HAP-1 (cell line): ENCODE measurements at regions not wholly inside any gene's neighbourhood (a gene's known extent, or its start where the extent isn't known, plus 50 kb on each side); places are given as distances from the start of the nearest gene placed in this dataset.

Experiments used
- DNase-seq, 2 experiments: peaks; one replicate each; pipeline ENCODE4 v3.0.0-alpha.2; 2016 to 2020; ENCODE audit warnings: low spot score in 2 of 2
- H3K27me3 ChIP-seq: fragments of 250-450 bp; sonication (Bioruptor Pico); 2 replicates; pipeline ENCODE4 v1.5.1; 2020; ENCODE audit warnings: low read depth, mild to moderate bottlenecking, moderate library complexity
- H3K36me3 ChIP-seq: fragments of 250-450 bp; sonication (Bioruptor Pico); replicated peaks from 2 replicates; pipeline ENCODE4 v1.5.1; 2020; ENCODE audit warnings: mild to moderate bottlenecking
- H3K4me1 ChIP-seq: fragments of 250-450 bp; sonication (Bioruptor Pico); 2 replicates; pipeline ENCODE4 v1.5.1; 2020; ENCODE audit warnings: mild to moderate bottlenecking
- H3K4me3 ChIP-seq: fragments of 250-450 bp; sonication (Bioruptor Pico); 2 replicates; pipeline ENCODE4 v1.5.1; 2020; ENCODE audit warnings: mild to moderate bottlenecking, moderate library complexity
- H3K9me3 ChIP-seq: fragments of 250-450 bp; sonication (Bioruptor Pico); 2 replicates; pipeline ENCODE4 v1.5.1; 2020; ENCODE audit warnings: mild to moderate bottlenecking, moderate library complexity
- in situ Hi-C: fragments of 300-500 bp; cut with MboI; formaldehyde crosslinking; loops from 3 replicates; pipeline ENCODE4 v1.14.3; 2020; ENCODE audit warnings: low sequenced_read_pairs, inconsistent platforms, mixed read lengths

DNA sequence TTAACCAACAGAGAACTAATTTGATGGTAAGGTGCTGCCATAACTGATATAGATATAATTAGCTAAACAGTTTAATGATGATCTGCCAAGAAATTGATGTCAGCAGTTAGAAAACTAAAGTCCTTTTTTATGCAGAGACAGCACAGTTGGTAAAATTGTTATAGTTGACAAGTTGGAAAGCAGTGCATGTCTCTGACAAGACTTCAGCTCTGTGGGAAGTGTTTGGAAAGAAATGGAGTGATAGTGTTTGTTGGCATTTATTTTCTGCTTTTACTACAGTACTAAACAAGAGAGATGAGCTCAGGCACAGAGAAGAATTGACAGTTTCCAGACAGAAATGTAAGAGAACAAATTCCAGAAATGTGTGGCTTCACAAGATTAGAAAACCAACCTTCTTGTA lies 523.5 kb upstream of the BCHE start:
- Histone ChIP-seq H3K36me3 (no peaks in the 10 kb centered on the region), H3K4me3 (no peak overlapping the region), H3K9me3 (no peaks in the 10 kb centered on the region), H3K4me1 (no peaks in the 10 kb centered on the region), H3K27me3 (no peaks in the 10 kb centered on the region)
- DNase-seq = no peak
- in situ Hi-C loops = no loop called here

DNA sequence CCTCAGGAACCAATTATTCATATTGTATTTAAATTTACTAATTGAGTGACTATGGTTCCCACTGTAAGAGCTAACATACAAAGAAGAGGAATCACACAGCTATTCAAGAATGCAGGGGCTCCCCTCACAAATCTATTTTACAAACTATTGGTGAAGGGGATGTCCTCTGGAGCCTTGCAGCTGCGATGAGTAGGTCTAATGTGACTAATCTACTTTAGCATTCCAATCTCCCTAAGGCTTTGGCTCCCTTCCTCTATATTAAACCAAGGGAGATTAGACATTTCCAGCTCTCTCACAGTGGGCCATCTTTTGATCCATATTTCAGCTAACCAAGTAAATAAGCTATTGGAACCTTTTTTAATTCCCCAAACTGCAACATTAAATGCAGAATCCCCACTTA lies 514.2 kb upstream of the BCHE start:
- H3K27me3 ChIP-seq = no peaks in the 10 kb centered on the region
- no peaks in the 10 kb centered on the region for H3K4me1 ChIP-seq
- no peak overlapping the region for H3K4me3 ChIP-seq
- DNase-seq = no peak
- H3K9me3 ChIP-seq = peaks cover 3% of the 10 kb centered on the region; the same call in 1 of the 2 replicates
- H3K36me3 ChIP-seq = no peaks in the 10 kb centered on the region
- in situ Hi-C loops = no loop called here

- H3K4me1 ChIP-seq = no peaks in the 10 kb centered on the region
- H3K36me3 ChIP-seq = no peaks in the 10 kb centered on the region
- DNase-seq = no peak
- in situ Hi-C loops = no loop called here
- no peak overlapping the region for H3K4me3 ChIP-seq
- H3K27me3 ChIP-seq = no peaks in the 10 kb centered on the region
- no peaks in the 10 kb centered on the region for H3K9me3 ChIP-seq
Measured at GRCh38 chr3:166340604-166341266, 503.5 kb upstream of the BCHE start.

DNA sequence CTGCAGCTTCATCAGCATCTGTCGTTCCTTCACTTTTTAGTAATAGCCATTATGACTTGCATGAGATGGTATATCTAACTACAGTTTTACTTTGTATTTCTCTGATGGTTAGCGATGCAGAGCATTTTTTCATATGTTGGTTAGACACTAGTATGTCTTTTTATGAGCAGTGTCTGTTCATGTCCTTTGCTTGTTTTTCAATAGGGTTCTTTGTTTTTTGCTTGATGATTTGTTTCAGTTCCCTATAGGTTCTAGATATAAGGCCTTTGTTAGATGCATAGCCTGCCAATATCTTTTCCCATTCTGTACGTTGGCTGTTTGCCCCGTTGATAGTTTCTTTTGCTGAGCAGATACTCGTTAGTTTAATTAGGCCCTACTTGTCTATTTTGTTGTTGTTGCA lies 487.2 kb upstream of the BCHE start:
- in situ Hi-C loops = no loop called here
- Histone ChIP-seq H3K4me1 (peaks cover 5% of the 10 kb centered on the region; the same call in 1 of the 2 replicates), H3K36me3 (no peaks in the 10 kb centered on the region), H3K9me3 (no peaks in the 10 kb centered on the region), H3K4me3 (no peak overlapping the region), H3K27me3 (no peaks in the 10 kb centered on the region)
- no peak for DNase-seq

GRCh38 chr3:166322391-166322790 lies 485.2 kb upstream of the BCHE start:
- Histone ChIP-seq H3K4me1 (peaks cover 5% of the 10 kb centered on the region; the same call in 1 of the 2 replicates), H3K27me3 (no peaks in the 10 kb centered on the region), H3K36me3 (no peaks in the 10 kb centered on the region), H3K4me3 (no peak overlapping the region), H3K9me3 (no peaks in the 10 kb centered on the region)
- in situ Hi-C loops = no loop called here
- DNase-seq = no peak

GRCh38 chr3:166307756-166308350 lies 470.6 kb upstream of the BCHE start:
- H3K9me3 ChIP-seq = no peaks in the 10 kb centered on the region
- DNase-seq = no peak
- H3K4me1 ChIP-seq = no peaks in the 10 kb centered on the region
- no peaks in the 10 kb centered on the region for H3K36me3 ChIP-seq
- no peaks in the 10 kb centered on the region for H3K27me3 ChIP-seq
- H3K4me3 ChIP-seq = no peak overlapping the region
- in situ Hi-C loops = no loop called here

GRCh38 chr3:166304584-166304983 lies 467.4 kb upstream of the BCHE start:
- Histone ChIP-seq H3K4me3 (no peak overlapping the region), H3K36me3 (no peaks in the 10 kb centered on the region), H3K9me3 (no peaks in the 10 kb centered on the region), H3K27me3 (no peaks in the 10 kb centered on the region), H3K4me1 (no peaks in the 10 kb centered on the region)
- in situ Hi-C loops = no loop called here
- no peak for DNase-seq

- H3K9me3 ChIP-seq = no peaks in the 10 kb centered on the region
- DNase-seq = no peak
- H3K36me3 ChIP-seq = no peaks in the 10 kb centered on the region
- no peak overlapping the region for H3K4me3 ChIP-seq
- peaks cover under 1% of the 10 kb centered on the region; the same call in 1 of the 2 replicates for H3K4me1 ChIP-seq
- in situ Hi-C loops = no loop called here
- no peaks in the 10 kb centered on the region for H3K27me3 ChIP-seq
Measured at GRCh38 chr3:166303681-166304080, 466.5 kb upstream of the BCHE start.

DNA sequence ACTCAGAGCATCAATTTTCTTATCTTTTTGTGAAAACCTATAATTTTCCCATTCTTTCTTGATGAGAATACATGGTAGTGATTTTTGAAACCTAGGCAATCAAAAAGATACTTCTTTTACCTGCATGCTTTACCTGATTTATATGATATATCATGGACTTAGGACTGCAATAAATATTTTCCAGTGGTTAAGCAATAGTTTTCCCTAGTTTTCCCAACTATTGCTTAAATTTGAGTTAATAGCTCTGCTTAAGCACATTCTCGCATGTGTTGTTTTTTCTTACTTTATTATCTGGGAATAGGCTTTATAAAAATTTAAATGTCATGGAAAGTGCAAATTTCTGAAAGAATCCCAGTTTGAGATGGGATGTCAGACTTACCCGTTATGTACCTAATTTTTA lies 465.1 kb upstream of the BCHE start:
- Histone ChIP-seq H3K9me3 (no peaks in the 10 kb centered on the region), H3K36me3 (no peaks in the 10 kb centered on the region), H3K4me3 (no peak overlapping the region), H3K4me1 (peaks cover 9% of the 10 kb centered on the region), H3K27me3 (no peaks in the 10 kb centered on the region)
- no peak for DNase-seq
- in situ Hi-C loops = no loop called here

- H3K4me3 ChIP-seq = no peak overlapping the region
- DNase-seq = no peak
- H3K36me3 ChIP-seq = no peaks in the 10 kb centered on the region
- peaks cover 9% of the 10 kb centered on the region for H3K4me1 ChIP-seq
- no peaks in the 10 kb centered on the region for H3K9me3 ChIP-seq
- H3K27me3 ChIP-seq = no peaks in the 10 kb centered on the region
- in situ Hi-C loops = no loop called here
Measured at GRCh38 chr3:166296179-166296783, 459.1 kb upstream of the BCHE start.

GRCh38 chr3:166291186-166291955 lies 454.1 kb upstream of the BCHE start:
- in situ Hi-C loops = no loop called here
- DNase-seq = no peak
- no peaks in the 10 kb centered on the region for H3K4me1 ChIP-seq

GRCh38 chr3:166285001-166285400 lies 447.8 kb upstream of the BCHE start:
- Histone ChIP-seq H3K36me3 (no peaks in the 10 kb centered on the region), H3K27me3 (no peaks in the 10 kb centered on the region), H3K4me1 (peaks cover 2% of the 10 kb centered on the region; the same call in 1 of the 2 replicates), H3K9me3 (no peaks in the 10 kb centered on the region), H3K4me3 (no peak overlapping the region)
- no peak for DNase-seq
- in situ Hi-C loops = no loop called here

More at GRCh38 chr3:166291186-166291955, 454.1 kb upstream of the BCHE start:
- Histone ChIP-seq H3K4me3 (no peak overlapping the region), H3K36me3 (no peaks in the 10 kb centered on the region), H3K27me3 (no peaks in the 10 kb centered on the region), H3K9me3 (no peaks in the 10 kb centered on the region)

DNA sequence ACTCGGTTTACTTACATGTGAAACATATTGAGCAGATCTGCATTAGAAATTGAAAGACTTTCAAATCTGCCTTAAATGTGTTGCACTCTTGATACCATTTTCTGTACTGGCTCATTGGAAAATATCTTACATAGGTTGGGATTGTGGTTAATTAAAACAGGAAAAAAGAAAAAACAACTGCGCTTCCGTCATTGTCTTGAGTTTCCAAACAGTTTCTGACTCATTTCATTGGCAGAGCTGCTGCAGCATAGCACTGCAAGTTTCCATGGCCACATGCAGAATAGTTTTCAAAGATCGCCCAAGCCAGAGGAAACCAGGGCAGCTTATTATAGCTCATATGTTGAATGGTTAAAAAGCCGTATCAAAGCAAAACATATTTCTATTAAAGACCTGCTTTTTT lies 446.6 kb upstream of the BCHE start:
- H3K4me3 ChIP-seq = no peak overlapping the region
- DNase-seq = no peak

GRCh38 chr3:166282931-166283330 lies 445.7 kb upstream of the BCHE start:
- no peak for DNase-seq
- no peaks in the 10 kb centered on the region for H3K27me3 ChIP-seq
- no peaks in the 10 kb centered on the region for H3K36me3 ChIP-seq
- in situ Hi-C loops = no loop called here
- peaks cover 2% of the 10 kb centered on the region; the same call in 1 of the 2 replicates for H3K4me1 ChIP-seq
- H3K9me3 ChIP-seq = no peaks in the 10 kb centered on the region
- H3K4me3 ChIP-seq = no peak overlapping the region

More for the DNA sequence above, 446.6 kb upstream of the BCHE start:
- Histone ChIP-seq H3K36me3 (no peaks in the 10 kb centered on the region), H3K27me3 (no peaks in the 10 kb centered on the region), H3K4me1 (peaks cover 2% of the 10 kb centered on the region; the same call in 1 of the 2 replicates), H3K9me3 (no peaks in the 10 kb centered on the region)
- in situ Hi-C loops = no loop called here
